ENCODE measurements at regions not wholly inside any gene's neighbourhood (a gene's known extent, or its start where the extent isn't known, plus 50 kb on each side); places are given as distances from the start of the nearest gene placed in this dataset.

GRCh38 chr12:33245434-33245833 lies 194.2 kb downstream of the SYT10 start:
- no peak for TF ChIP-seq ZNF580 (CRISPR knock-in tag; IDR thresholded peaks at IDR 0.05; ENCODE audit: borderline replicate concordance, low read depth)
- no peak for TF ChIP-seq CTCF (CRISPR knock-in tag; IDR thresholded peaks at IDR 0.05)
- no peak for TF ChIP-seq EZH2 (conservative IDR thresholded peaks at IDR 0.05; ENCODE audit: low read depth, low read length)
- no peak for TF ChIP-seq CERS6 (CRISPR knock-in tag; IDR thresholded peaks at IDR 0.05)
